Activated T-helper 1 cell treated with anti-CD3 and anti-CD28 coated beads, Interleukin-12 subunit alpha, Interleukin-12 subunit beta, Interleukin-2, Interleukin-4 antibody, amounts not matched to agents 30 ng/mL and 10 ng/mL and 1 ng/mL, durations not matched to agents 14 hours and 24 hours and 36 hours (primary cell): ENCODE measurements at regions not wholly inside any gene's neighbourhood (a gene's known extent, or its start where the extent isn't known, plus 50 kb on each side); places are given as distances from the start of the nearest gene placed in this dataset.
"Not testable (repeated sequence)": the region's sequence is repeated elsewhere in the genome, so short reads cannot be mapped to it uniquely, and the experiment has no call there.

ENCODE experiments used
- DNase-seq: peaks from one replicate; pipeline ENCODE4 v3.0.0; 2021; ENCODE audit warnings: low spot score
- H3K27ac Mint-ChIP-seq: one replicate; pipeline ENCODE4 v1.8.0; 2021; ENCODE audit warnings: mild to moderate bottlenecking, mixed read lengths
- H3K27me3 Mint-ChIP-seq: one replicate; pipeline ENCODE4 v1.8.0; 2022; ENCODE audit warnings: mild to moderate bottlenecking, moderate library complexity, mixed read lengths; ENCODE audit not compliant: insufficient read depth
- H3K36me3 Mint-ChIP-seq: one replicate; pipeline ENCODE4 v1.8.0; 2021; ENCODE audit warnings: low read depth, mixed read lengths
- H3K4me1 Mint-ChIP-seq: one replicate; pipeline ENCODE4 v1.8.0; 2021; ENCODE audit warnings: low read depth, mixed read lengths
- H3K4me3 Mint-ChIP-seq: one replicate; pipeline ENCODE4 v1.8.0; 2021; ENCODE audit warnings: mild to moderate bottlenecking, moderate library complexity, mixed read lengths
- H3K9me3 Mint-ChIP-seq: one replicate; pipeline ENCODE4 v1.8.0; 2021; ENCODE audit warnings: mixed read lengths
- intact Hi-C: fragments of 100-400 bp; cut with micrococcal nuclease; formaldehyde crosslinking; loops from one replicate; pipeline ENCODE4 v1.15.1; 2024

- intact Hi-C loops: no loop called here
- H3K9me3 Mint-ChIP-seq: no peaks in the 10 kb centered on the region
- no peaks in the 10 kb centered on the region for H3K36me3 Mint-ChIP-seq
- no peak overlapping the region for H3K4me3 Mint-ChIP-seq
- no peak overlapping the region for H3K27ac Mint-ChIP-seq
- H3K27me3 Mint-ChIP-seq: no peaks in the 10 kb centered on the region
- no peak for DNase-seq
- H3K4me1 Mint-ChIP-seq: no peaks in the 10 kb centered on the region
Measured at GRCh38 chrX:26631385-26631784, 415.4 kb downstream of the MAGEB5 start.

GRCh38 chrX:26613956-26614355 lies 398.0 kb downstream of the MAGEB5 start:
- no peak for DNase-seq
- intact Hi-C loops: no loop called here

GRCh38 chrX:26606971-26607370 lies 391.0 kb downstream of the MAGEB5 start:
- Mint-ChIP-seq H3K27me3 (no peaks in the 10 kb centered on the region), H3K4me3 (no peak overlapping the region), H3K4me1 (no peaks in the 10 kb centered on the region), H3K36me3 (no peaks in the 10 kb centered on the region), H3K9me3 (no peaks in the 10 kb centered on the region), H3K27ac (no peak overlapping the region)
- no peak for DNase-seq
- intact Hi-C loops: no loop called here

More at GRCh38 chrX:26613956-26614355, 398.0 kb downstream of the MAGEB5 start:
- H3K9me3 Mint-ChIP-seq: no peaks in the 10 kb centered on the region
- no peaks in the 10 kb centered on the region for H3K27me3 Mint-ChIP-seq
- no peak overlapping the region for H3K27ac Mint-ChIP-seq
- no peak overlapping the region for H3K4me3 Mint-ChIP-seq
- no peaks in the 10 kb centered on the region for H3K36me3 Mint-ChIP-seq
- H3K4me1 Mint-ChIP-seq: no peaks in the 10 kb centered on the region

- H3K36me3 Mint-ChIP-seq: no peaks in the 10 kb centered on the region
- H3K9me3 Mint-ChIP-seq: no peaks in the 10 kb centered on the region
- DNase-seq: no peak
- no peaks in the 10 kb centered on the region for H3K27me3 Mint-ChIP-seq
- H3K4me1 Mint-ChIP-seq: no peaks in the 10 kb centered on the region
- intact Hi-C loops: no loop called here
- H3K27ac Mint-ChIP-seq: no peak overlapping the region
- H3K4me3 Mint-ChIP-seq: no peak overlapping the region
Measured at GRCh38 chrX:26597981-26598380, 382.0 kb downstream of the MAGEB5 start.

GRCh38 chrX:26590849-26591248 lies 374.9 kb downstream of the MAGEB5 start:
- H3K27ac Mint-ChIP-seq: no peak overlapping the region
- H3K4me3 Mint-ChIP-seq: no peak overlapping the region
- no peaks in the 10 kb centered on the region for H3K9me3 Mint-ChIP-seq
- no peak for DNase-seq
- no peaks in the 10 kb centered on the region for H3K4me1 Mint-ChIP-seq
- no peaks in the 10 kb centered on the region for H3K27me3 Mint-ChIP-seq
- intact Hi-C loops: no loop called here
- no peaks in the 10 kb centered on the region for H3K36me3 Mint-ChIP-seq

- no peak overlapping the region for H3K27ac Mint-ChIP-seq
- H3K4me3 Mint-ChIP-seq: no peak overlapping the region
- intact Hi-C loops: no loop called here
- no peaks in the 10 kb centered on the region for H3K4me1 Mint-ChIP-seq
- H3K27me3 Mint-ChIP-seq: no peaks in the 10 kb centered on the region
- H3K9me3 Mint-ChIP-seq: no peaks in the 10 kb centered on the region
- DNase-seq: no peak
- no peaks in the 10 kb centered on the region for H3K36me3 Mint-ChIP-seq
Measured at GRCh38 chrX:26586570-26586969, 370.6 kb downstream of the MAGEB5 start.

- Mint-ChIP-seq H3K27ac (no peak overlapping the region), H3K4me3 (no peak overlapping the region), H3K36me3 (no peaks in the 10 kb centered on the region), H3K9me3 (no peaks in the 10 kb centered on the region), H3K27me3 (no peaks in the 10 kb centered on the region), H3K4me1 (no peaks in the 10 kb centered on the region)
- intact Hi-C loops: no loop called here
- no peak for DNase-seq
Measured at GRCh38 chrX:26581091-26581490, 365.1 kb downstream of the MAGEB5 start.

- no peak overlapping the region for H3K4me3 Mint-ChIP-seq
- intact Hi-C loops: no loop called here
- H3K9me3 Mint-ChIP-seq: no peaks in the 10 kb centered on the region
- H3K27me3 Mint-ChIP-seq: no peaks in the 10 kb centered on the region
- no peak for DNase-seq
- H3K4me1 Mint-ChIP-seq: no peaks in the 10 kb centered on the region
- no peaks in the 10 kb centered on the region for H3K36me3 Mint-ChIP-seq
- no peak overlapping the region for H3K27ac Mint-ChIP-seq
Measured at GRCh38 chrX:26580021-26580420, 364.1 kb downstream of the MAGEB5 start.

GRCh38 chrX:26574234-26574633 lies 358.3 kb downstream of the MAGEB5 start:
- H3K27me3 Mint-ChIP-seq: no peaks in the 10 kb centered on the region
- no peaks in the 10 kb centered on the region for H3K36me3 Mint-ChIP-seq
- no peak overlapping the region for H3K27ac Mint-ChIP-seq
- no peak overlapping the region for H3K4me3 Mint-ChIP-seq
- no peak for DNase-seq
- intact Hi-C loops: no loop called here
- no peaks in the 10 kb centered on the region for H3K9me3 Mint-ChIP-seq
- H3K4me1 Mint-ChIP-seq: no peaks in the 10 kb centered on the region

- H3K4me1 Mint-ChIP-seq: no peaks in the 10 kb centered on the region
- no peaks in the 10 kb centered on the region for H3K27me3 Mint-ChIP-seq
- intact Hi-C loops: no loop called here
- H3K36me3 Mint-ChIP-seq: no peaks in the 10 kb centered on the region
- no peak overlapping the region for H3K27ac Mint-ChIP-seq
- H3K9me3 Mint-ChIP-seq: no peaks in the 10 kb centered on the region
- no peak overlapping the region for H3K4me3 Mint-ChIP-seq
- DNase-seq: no peak
Measured at GRCh38 chrX:26562156-26562555, 346.2 kb downstream of the MAGEB5 start.

- intact Hi-C loops: no loop called here
- Mint-ChIP-seq H3K27ac (no peak overlapping the region), H3K27me3 (no peaks in the 10 kb centered on the region), H3K9me3 (peaks cover 4% of the 10 kb centered on the region), H3K4me1 (no peaks in the 10 kb centered on the region), H3K4me3 (no peak overlapping the region), H3K36me3 (no peaks in the 10 kb centered on the region)
- DNase-seq: no peak
Measured at GRCh38 chrX:26559855-26560254, 343.9 kb downstream of the MAGEB5 start.

GRCh38 chrX:26558719-26559386 lies 342.9 kb downstream of the MAGEB5 start:
- Mint-ChIP-seq H3K36me3 (no peaks in the 10 kb centered on the region), H3K4me1 (no peaks in the 10 kb centered on the region), H3K4me3 (no peak overlapping the region), H3K9me3 (peaks cover 4% of the 10 kb centered on the region), H3K27me3 (no peaks in the 10 kb centered on the region), H3K27ac (no peak overlapping the region)
- intact Hi-C loops: no loop called here
- no peak for DNase-seq

GRCh38 chrX:26557691-26558321 lies 341.8 kb downstream of the MAGEB5 start:
- no peak overlapping the region for H3K27ac Mint-ChIP-seq
- no peaks in the 10 kb centered on the region for H3K4me1 Mint-ChIP-seq
- intact Hi-C loops: no loop called here
- H3K4me3 Mint-ChIP-seq: no peak overlapping the region
- no peaks in the 10 kb centered on the region for H3K27me3 Mint-ChIP-seq
- H3K9me3 Mint-ChIP-seq: peaks cover 4% of the 10 kb centered on the region
- no peaks in the 10 kb centered on the region for H3K36me3 Mint-ChIP-seq
- no peak for DNase-seq

GRCh38 chrX:26525768-26526167 lies 309.8 kb downstream of the MAGEB5 start:
- intact Hi-C loops, H3K9me3 Mint-ChIP-seq, H3K4me3 Mint-ChIP-seq, H3K27me3 Mint-ChIP-seq, H3K36me3 Mint-ChIP-seq, H3K27ac Mint-ChIP-seq, DNase-seq, H3K4me1 Mint-ChIP-seq: not testable (repeated sequence)
